Neural crest cell (in vitro differentiated cells): ENCODE measurements at regions not wholly inside any gene's neighbourhood (a gene's known extent, or its start where the extent isn't known, plus 50 kb on each side); places are given as distances from the start of the nearest gene placed in this dataset.

Source experiments
- DNase-seq: peaks from one replicate; pipeline ENCODE4 v3.0.0; 2021; ENCODE audit warnings: low read depth, mixed read lengths, low spot score
- H3K27ac Mint-ChIP-seq: one replicate; pipeline ENCODE4 v1.8.0; 2021; ENCODE audit warnings: mild to moderate bottlenecking, mixed read lengths; ENCODE audit not compliant: unreplicated experiment
- H3K27me3 Mint-ChIP-seq: 2 replicates; pipeline ENCODE4 v1.8.0; 2021; ENCODE audit warnings: low read depth, mild to moderate bottlenecking, mixed read lengths
- H3K36me3 Mint-ChIP-seq: 2 replicates; pipeline ENCODE4 v1.8.0; 2021; ENCODE audit warnings: low read depth, mild to moderate bottlenecking, mixed read lengths
- H3K4me1 Mint-ChIP-seq: 2 replicates; pipeline ENCODE4 v1.8.0; 2021; ENCODE audit warnings: mixed read lengths
- H3K4me3 Mint-ChIP-seq: one replicate; pipeline ENCODE4 v1.8.0; 2021; ENCODE audit warnings: mild to moderate bottlenecking, mixed read lengths
- H3K9me3 Mint-ChIP-seq: 2 replicates; pipeline ENCODE4 v1.8.0; 2021; ENCODE audit warnings: mixed read lengths
- TF ChIP-seq, protein P1 (sequence below): fragments of 200-600 bp; sonication (generic); conservative IDR thresholded peaks from 2 replicates; pipeline ENCODE4 v1.5.0; 2021; ENCODE audit warnings: antibody characterized with exemption, mild to moderate bottlenecking

DNA sequence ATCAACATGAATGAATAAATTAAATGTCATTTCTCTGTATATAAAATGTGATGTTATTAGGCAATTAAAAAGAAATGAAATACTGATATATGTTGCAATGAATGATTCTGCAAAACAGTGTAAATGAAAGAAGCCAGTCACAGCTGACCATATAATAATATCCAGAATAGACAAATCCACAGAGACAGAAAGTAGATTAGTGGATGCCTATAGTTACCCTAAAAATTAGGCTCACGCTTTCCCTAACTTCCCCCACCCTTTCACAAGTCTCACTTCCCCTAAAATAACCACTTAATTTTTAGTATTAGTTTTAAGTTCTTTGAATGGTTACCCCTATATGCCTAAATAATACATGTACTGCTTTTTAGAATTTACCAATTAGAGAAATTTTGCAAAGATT lies 348.9 kb upstream of the FAR2 start:
- Mint-ChIP-seq H3K4me1 (peaks cover 7% of the 10 kb centered on the region), H3K36me3 (peaks cover 5% of the 10 kb centered on the region), H3K27ac (no peak overlapping the region), H3K27me3 (no peaks in the 10 kb centered on the region), H3K9me3 (peaks cover 10% of the 10 kb centered on the region), H3K4me3 (no peak overlapping the region)
- TF ChIP-seq, protein P1, sequence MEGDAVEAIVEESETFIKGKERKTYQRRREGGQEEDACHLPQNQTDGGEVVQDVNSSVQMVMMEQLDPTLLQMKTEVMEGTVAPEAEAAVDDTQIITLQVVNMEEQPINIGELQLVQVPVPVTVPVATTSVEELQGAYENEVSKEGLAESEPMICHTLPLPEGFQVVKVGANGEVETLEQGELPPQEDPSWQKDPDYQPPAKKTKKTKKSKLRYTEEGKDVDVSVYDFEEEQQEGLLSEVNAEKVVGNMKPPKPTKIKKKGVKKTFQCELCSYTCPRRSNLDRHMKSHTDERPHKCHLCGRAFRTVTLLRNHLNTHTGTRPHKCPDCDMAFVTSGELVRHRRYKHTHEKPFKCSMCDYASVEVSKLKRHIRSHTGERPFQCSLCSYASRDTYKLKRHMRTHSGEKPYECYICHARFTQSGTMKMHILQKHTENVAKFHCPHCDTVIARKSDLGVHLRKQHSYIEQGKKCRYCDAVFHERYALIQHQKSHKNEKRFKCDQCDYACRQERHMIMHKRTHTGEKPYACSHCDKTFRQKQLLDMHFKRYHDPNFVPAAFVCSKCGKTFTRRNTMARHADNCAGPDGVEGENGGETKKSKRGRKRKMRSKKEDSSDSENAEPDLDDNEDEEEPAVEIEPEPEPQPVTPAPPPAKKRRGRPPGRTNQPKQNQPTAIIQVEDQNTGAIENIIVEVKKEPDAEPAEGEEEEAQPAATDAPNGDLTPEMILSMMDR = no peak
- no peak for DNase-seq

DNA sequence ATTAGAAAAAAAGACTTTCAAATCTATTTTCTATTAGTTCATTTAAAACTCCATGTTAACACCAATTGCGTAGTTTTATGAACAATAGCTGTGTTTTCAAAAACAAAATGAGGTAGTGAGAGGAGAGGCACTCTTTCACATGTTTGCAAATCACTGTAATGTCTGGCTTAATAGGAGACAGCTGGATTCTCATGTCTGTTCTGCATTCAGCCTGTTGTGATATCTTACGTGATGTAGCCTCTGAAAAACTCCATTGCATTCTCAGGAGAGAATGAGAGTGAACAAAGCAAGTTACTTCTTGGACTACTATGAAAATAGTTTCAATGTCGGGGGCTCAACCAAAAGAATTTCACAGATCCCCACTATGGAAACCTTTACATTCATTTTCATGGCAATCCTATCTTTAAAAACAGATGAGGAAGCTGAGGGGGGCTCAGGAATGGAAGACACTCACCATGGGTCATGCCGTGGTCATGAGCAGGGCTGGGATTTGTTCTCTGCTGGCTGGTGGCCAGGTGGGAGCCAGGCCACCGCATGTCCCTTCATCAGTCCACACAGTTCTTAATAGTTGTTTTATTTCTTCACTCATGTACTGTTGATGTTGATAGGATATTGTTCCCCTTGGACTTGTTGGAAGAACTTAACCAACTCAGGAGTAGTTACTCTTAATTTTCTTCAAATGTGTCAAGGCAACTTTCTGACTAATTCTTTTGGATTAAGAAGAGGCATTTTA lies 346.2 kb upstream of the FAR2 start:
- Mint-ChIP-seq H3K36me3 (peaks cover 1% of the 10 kb centered on the region), H3K4me1 (no peaks in the 10 kb centered on the region), H3K4me3 (no peak overlapping the region), H3K27me3 (no peaks in the 10 kb centered on the region), H3K27ac (no peak overlapping the region), H3K9me3 (peaks cover 3% of the 10 kb centered on the region)
- TF ChIP-seq, protein P1 = no peak
- DNase-seq = no peak

DNA sequence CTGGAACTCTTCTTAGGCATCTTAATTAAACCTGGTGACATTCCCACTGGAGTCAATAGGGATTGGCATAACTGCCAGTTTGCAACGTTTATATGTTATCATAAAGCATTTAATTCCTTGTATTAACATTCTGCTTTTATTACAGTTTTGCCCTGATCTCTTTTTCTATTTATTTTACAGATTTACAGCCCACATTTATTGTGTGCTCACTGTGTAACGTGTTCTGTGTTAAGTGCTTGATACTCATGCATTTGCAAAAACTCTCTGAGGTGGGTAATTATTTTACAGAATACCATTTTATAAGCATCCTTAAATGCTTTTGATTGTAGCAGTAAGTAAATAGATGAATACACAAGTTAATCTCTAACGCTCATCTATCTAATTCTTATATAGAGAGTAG lies 341.5 kb upstream of the FAR2 start:
- no peaks in the 10 kb centered on the region for H3K27me3 Mint-ChIP-seq
- H3K27ac Mint-ChIP-seq = no peak overlapping the region
- DNase-seq = no peak
- peaks cover 10% of the 10 kb centered on the region for H3K36me3 Mint-ChIP-seq
- H3K4me1 Mint-ChIP-seq = no peaks in the 10 kb centered on the region
- TF ChIP-seq, protein P1 = no peak
- H3K9me3 Mint-ChIP-seq = peaks cover 15% of the 10 kb centered on the region
- no peak overlapping the region for H3K4me3 Mint-ChIP-seq

DNA sequence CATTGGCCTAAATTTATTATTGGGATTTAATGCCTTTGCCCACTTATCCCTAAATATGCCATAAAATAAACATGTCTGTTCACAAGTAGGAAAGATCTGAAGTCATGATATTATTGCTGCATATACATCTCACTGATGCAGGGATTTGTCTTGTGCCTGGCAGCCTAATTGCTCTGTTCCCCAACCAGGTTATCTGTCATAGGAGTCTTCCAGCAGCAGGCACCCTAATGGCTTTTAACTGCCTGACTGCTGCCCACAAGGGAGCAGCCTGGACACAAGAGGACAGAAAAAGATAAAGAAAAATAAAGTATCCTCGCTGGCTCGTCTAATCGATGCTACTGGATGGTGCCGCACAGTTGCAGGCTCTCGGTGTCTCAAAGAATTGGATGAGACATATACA lies 337.6 kb upstream of the FAR2 start:
- TF ChIP-seq, protein P1 = no peak
- Mint-ChIP-seq H3K4me3 (no peak overlapping the region), H3K27ac (no peak overlapping the region), H3K9me3 (peaks cover 12% of the 10 kb centered on the region), H3K36me3 (peaks cover 10% of the 10 kb centered on the region), H3K27me3 (no peaks in the 10 kb centered on the region), H3K4me1 (no peaks in the 10 kb centered on the region)
- no peak for DNase-seq

DNA sequence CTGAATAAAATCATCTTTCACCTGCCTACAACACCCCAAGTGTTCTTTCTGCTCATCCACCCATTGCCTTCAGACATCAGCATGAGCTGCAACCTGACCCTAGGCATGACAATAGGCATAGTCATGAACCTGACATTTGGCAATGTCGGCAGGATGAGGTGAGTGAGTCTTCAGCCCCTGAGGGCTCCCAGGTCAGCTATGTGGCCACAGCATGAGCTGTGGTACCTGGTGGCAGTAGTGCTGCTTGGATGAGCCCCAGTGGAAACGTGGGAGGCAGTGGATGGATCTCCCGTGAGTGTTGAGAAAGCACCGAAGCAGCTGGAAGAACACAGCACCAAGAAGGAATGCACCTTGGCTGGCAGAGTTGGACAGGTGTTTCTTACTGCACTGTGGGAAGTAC lies 334.8 kb upstream of the FAR2 start:
- peaks cover 2% of the 10 kb centered on the region for H3K9me3 Mint-ChIP-seq
- H3K27ac Mint-ChIP-seq = no peak overlapping the region
- H3K4me3 Mint-ChIP-seq = no peak overlapping the region
- TF ChIP-seq, protein P1 = no peak
- no peaks in the 10 kb centered on the region for H3K27me3 Mint-ChIP-seq
- DNase-seq = no peak
- no peaks in the 10 kb centered on the region for H3K4me1 Mint-ChIP-seq
- H3K36me3 Mint-ChIP-seq = peaks cover 4% of the 10 kb centered on the region
